ENCODE measurements at regions not wholly inside any gene's neighbourhood (a gene's known extent, or its start where the extent isn't known, plus 50 kb on each side); places are given as distances from the start of the nearest gene placed in this dataset.

DNA sequence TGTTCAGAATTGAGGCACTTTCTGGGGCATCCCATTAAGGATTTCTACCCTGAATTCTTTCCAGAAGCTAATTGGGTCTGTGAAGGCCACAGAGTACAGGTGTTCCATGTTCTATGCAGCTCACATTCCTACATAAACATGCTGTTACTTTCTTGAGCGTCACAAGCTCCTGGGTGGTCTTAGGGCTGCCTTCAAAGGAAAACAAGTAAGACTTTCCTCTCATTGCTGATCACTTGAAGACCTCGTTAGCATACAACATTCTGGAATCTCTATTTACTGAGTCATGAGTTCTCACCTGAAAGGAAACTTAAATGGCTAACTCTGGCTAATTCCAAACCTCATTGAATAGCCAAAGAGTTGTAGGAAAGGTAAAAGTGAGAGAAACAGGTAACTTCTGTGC lies 63.0 kb upstream of the HMGA2 start:
- intact Hi-C loops (cut with micrococcal nuclease), result no loop called here

DNA sequence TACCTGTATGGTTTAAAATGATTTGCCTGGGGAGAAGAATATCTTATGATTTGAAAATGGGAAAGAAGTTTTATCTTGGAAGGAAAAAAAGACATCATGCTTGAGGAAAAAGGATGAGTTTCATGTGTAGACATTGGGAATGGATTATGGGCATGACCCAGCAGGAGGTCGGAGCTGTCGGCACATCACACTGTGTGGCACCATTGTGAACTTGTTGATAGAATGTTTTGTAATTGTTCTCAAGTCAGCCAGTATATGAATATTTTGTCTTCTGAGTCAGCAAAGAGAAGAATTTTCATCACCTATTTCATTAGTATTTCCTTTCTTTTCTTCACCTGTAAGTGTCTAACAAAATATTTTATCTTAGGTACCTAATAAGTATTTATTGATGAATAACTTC lies 60.0 kb upstream of the HMGA2 start:
- intact Hi-C loops (cut with micrococcal nuclease), result no loop called here

DNA sequence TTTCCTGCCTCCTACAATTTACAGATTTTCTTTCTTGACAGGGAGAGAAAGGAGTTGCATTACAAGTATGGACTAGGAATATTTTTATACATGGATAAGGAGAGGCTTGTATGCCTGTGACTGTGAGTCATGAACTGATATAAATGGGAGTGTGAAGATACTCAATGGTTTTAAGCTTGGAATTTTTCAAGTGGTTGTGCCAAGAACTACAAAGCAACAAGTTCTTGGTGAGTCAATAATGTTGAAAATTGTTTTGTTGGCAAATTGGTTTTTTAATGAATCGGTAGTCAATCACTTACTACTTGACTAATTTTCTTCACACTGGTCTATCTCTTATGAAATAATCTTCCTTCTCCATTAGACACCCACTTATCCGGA lies 58.9 kb upstream of the HMGA2 start:
- intact Hi-C loops (cut with micrococcal nuclease), result no loop called here

DNA sequence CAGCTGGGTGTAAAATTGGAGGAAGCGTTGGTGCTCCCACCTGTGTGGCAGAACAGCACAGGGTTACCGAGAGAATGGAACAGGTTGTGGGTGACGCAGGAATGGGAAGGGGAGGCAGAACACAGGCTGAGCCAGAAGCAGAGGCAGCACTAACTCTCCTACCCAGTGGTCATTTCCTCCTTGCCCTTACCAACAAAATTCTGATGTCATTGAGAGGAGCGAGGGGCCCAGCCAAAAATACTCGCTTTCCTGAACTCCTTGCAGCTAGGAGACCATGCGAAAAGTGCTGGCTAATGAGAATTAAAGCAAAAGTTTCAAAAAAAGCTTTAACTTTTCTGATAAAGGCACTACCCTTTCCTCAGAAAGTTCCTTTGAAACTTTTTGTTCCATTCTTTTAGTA lies 54.4 kb upstream of the HMGA2 start:
- intact Hi-C loops (cut with micrococcal nuclease), result no loop called here
